CD4-positive, alpha-beta T cell (primary cell): ENCODE measurements at regions not wholly inside any gene's neighbourhood (a gene's known extent, or its start where the extent isn't known, plus 50 kb on each side); places are given as distances from the start of the nearest gene placed in this dataset.

Experiments
- ATAC-seq: fragments of 200-7000 bp; cut with Tn5 transposase; one replicate; pipeline ENCODE4 v1.10.0; 2022; ENCODE audit warnings: mild to moderate bottlenecking; ENCODE audit not compliant: poor library complexity
- CTCF ChIA-PET: fragments of 350-600 bp; sonication (Branson Sonifier 250); formaldehyde crosslinking; loops from one replicate; lab custom pipeline; 2021; ENCODE audit warnings: antibody characterized with exemption, inconsistent platforms; lab: Charles Lee
- POLR2A ChIA-PET: fragments of 350-600 bp; sonication (Branson Sonifier 250); formaldehyde crosslinking; loops from one replicate; lab custom pipeline; 2021; ENCODE audit warnings: antibody characterized with exemption, inconsistent platforms; lab: Charles Lee
- DNase-seq, 14 experiments: peaks; one replicate each; pipeline ENCODE4 v3.0.0-alpha.2; 2013 to 2020; ENCODE audit warnings: mixed read lengths in 2 of 14
- H3K27ac ChIP-seq, 2 donors: one replicate each; pipeline versions ENCODE4 v1.5.1 to v1.7.0; 2013; ENCODE audit warnings: low read length in 2 of 2, low read depth in 1 of 2, mild to moderate bottlenecking in 1 of 2
- H3K27me3 ChIP-seq, 2 experiments: 1 replicate in 1 of 2; 2 replicates in 1 of 2; pipeline versions ENCODE4 v1.6.1 to v1.7.0; 2013; ENCODE audit warnings: low read length in 2 of 2, control low read depth in 1 of 2, mild to moderate bottlenecking in 1 of 2, moderate library complexity in 1 of 2; ENCODE audit not compliant: insufficient read depth in 2 of 2, control insufficient read depth in 1 of 2
- H3K36me3 ChIP-seq: one replicate; pipeline ENCODE4 v1.6.1; 2013; ENCODE audit warnings: low read length, control low read depth; ENCODE audit not compliant: insufficient read depth
- H3K4me1 ChIP-seq: one replicate; pipeline ENCODE4 v1.6.1; 2013; ENCODE audit warnings: low read length, control low read depth; ENCODE audit not compliant: insufficient read depth
- H3K4me3 ChIP-seq: one replicate; pipeline ENCODE4 v1.5.1; 2013; ENCODE audit warnings: mild to moderate bottlenecking, low read length, moderate library complexity
- H3K9me3 ChIP-seq, 2 experiments: 1 replicate in 1 of 2; 2 replicates in 1 of 2; pipeline versions ENCODE4 v1.6.1 to v1.7.0; 2013; ENCODE audit warnings: low read length in 2 of 2, mild to moderate bottlenecking in 2 of 2, control low read depth in 1 of 2, moderate library complexity in 1 of 2; ENCODE audit not compliant: control insufficient read depth in 1 of 2, insufficient read depth in 1 of 2
- H3K27ac Mint-ChIP-seq: one replicate; pipeline ENCODE4 v1.8.0; 2020; ENCODE audit warnings: mixed read lengths
- H3K27me3 Mint-ChIP-seq: one replicate; pipeline ENCODE4 v1.8.0; 2021; ENCODE audit warnings: mixed read lengths
- H3K36me3 Mint-ChIP-seq: one replicate; pipeline ENCODE4 v1.8.0; 2021; ENCODE audit warnings: low read depth, mixed read lengths
- H3K4me1 Mint-ChIP-seq: one replicate; pipeline ENCODE4 v1.8.0; 2021; ENCODE audit warnings: low read depth, mixed read lengths
- H3K4me3 Mint-ChIP-seq: one replicate; pipeline ENCODE4 v1.8.0; 2020; ENCODE audit warnings: mild to moderate bottlenecking, mixed read lengths
- H3K9me3 Mint-ChIP-seq: one replicate; pipeline ENCODE4 v1.8.0; 2020; ENCODE audit warnings: mixed read lengths
- intact Hi-C, 2 experiments: fragments of 100-400 bp; cut with DNase I in 1 of 2; cut with micrococcal nuclease in 1 of 2; formaldehyde crosslinking; loops; one replicate each; pipeline versions ENCODE4 v1.15.1 to v1.9.0; 2023 to 2025; cut with DNase I, micrococcal nuclease
- TF ChIP-seq, protein P1 (sequence below): fragments of 200-600 bp; IDR thresholded peaks from one replicate; pipeline ENCODE4 v1.8.0; 2022; ENCODE audit warnings: antibody characterized with exemption, mild to moderate bottlenecking

DNA sequence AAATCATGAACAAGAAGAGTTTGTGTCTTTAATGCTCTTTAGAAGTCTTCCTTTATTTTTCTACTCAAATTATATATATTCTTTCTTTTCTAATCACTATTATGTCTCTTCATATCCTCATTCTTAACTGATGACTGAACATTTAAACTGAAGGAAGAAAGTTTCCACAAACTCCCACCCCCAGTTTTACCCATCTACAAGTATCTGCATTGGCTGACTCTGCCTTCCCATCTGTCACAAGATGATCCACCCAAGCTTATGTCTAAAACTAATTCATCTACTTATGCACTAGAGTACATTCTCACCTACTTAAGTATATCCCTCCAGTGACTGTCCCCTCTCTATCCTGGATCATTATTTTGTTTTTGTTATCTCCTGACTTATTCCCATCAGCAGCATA is 344.5 kb downstream of the PRR16 start:
- Histone ChIP-seq H3K9me3 (no peaks in the 10 kb centered on the region), H3K36me3 (no peaks in the 10 kb centered on the region), H3K4me1 (no peaks in the 10 kb centered on the region), H3K27me3 (no peaks in the 10 kb centered on the region), H3K27ac (no peak overlapping the region), H3K4me3 (no peak overlapping the region)
- no peak for DNase-seq
- Mint-ChIP-seq H3K4me1 (no peaks in the 10 kb centered on the region), H3K27ac (no peak overlapping the region), H3K27me3 (no peaks in the 10 kb centered on the region), H3K36me3 (no peaks in the 10 kb centered on the region), H3K9me3 (peaks cover 13% of the 10 kb centered on the region), H3K4me3 (no peak overlapping the region)
- TF ChIP-seq, protein P1, sequence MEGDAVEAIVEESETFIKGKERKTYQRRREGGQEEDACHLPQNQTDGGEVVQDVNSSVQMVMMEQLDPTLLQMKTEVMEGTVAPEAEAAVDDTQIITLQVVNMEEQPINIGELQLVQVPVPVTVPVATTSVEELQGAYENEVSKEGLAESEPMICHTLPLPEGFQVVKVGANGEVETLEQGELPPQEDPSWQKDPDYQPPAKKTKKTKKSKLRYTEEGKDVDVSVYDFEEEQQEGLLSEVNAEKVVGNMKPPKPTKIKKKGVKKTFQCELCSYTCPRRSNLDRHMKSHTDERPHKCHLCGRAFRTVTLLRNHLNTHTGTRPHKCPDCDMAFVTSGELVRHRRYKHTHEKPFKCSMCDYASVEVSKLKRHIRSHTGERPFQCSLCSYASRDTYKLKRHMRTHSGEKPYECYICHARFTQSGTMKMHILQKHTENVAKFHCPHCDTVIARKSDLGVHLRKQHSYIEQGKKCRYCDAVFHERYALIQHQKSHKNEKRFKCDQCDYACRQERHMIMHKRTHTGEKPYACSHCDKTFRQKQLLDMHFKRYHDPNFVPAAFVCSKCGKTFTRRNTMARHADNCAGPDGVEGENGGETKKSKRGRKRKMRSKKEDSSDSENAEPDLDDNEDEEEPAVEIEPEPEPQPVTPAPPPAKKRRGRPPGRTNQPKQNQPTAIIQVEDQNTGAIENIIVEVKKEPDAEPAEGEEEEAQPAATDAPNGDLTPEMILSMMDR = no peak
- POLR2A ChIA-PET = no interaction called here
- no peak for ATAC-seq
- CTCF ChIA-PET = no interaction called here
- intact Hi-C loops = no loop called here

DNA sequence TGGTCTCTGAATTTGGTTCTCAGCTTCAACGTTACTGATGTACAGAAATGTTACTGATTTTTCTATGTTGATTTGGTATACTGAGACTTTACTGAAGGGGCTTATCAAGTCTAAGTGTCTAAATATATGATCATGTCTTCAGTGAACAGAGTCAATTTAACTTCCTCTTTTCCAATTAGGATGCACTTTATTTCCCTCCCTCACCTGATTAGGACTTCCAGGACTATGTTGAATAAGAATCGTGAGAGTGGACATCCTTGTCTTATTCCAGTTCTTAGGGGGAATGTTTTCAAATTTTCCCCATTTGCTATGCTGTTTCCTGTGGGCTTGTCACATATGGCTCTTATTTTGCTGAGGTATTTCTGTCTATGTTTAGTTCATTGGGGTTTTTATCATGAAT is 349.5 kb downstream of the PRR16 start:
- POLR2A ChIA-PET = no interaction called here
- CTCF ChIA-PET = no interaction called here

DNA sequence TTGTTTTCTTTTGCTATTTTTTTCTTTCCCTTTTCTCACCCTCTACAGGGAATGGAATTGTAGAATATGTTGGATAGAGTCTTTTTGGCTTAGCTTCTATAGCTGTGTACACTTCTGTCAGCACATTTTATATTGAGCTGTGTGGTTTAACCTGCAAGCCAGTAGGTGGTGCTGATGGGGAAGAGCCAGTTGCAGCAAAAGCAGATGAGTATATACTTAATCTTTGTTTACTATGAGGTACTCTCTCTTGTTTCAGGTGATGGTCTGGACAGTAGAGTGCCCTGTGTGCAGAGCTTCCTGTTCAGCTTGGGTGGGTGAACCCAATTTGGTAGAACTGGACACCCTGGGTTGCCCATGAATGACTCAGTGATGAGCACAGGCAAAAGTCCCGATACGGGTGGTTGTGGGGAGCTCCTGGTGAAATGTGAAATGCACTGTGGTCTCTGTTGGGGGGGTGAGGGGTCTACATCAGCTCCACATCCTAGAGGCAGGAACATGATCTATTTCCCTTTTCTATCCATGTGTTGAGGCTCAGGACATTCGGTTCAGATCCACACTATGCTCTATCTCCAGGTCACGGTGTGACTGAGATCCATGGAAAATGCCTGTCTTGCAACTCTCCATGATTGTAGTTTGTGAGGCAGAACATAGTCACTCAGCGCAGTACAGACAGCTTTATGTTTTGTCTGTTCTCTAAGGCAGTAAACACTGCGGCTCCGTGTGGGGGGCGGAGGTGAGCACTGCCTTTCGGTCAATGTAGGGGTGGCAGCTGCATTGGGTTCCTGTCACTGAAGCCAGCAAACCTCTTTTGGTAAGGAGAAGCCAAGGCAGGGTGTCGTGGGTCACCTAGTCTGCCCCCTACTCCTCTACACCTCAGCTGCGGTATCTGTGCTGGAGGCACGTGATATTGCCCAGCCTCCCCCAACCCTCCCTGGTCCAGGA is 353.2 kb downstream of the PRR16 start:
- Mint-ChIP-seq H3K4me1 (no peaks in the 10 kb centered on the region), H3K36me3 (no peaks in the 10 kb centered on the region), H3K27ac (no peak overlapping the region), H3K4me3 (no peak overlapping the region), H3K9me3 (peaks cover 12% of the 10 kb centered on the region), H3K27me3 (no peaks in the 10 kb centered on the region)
- ATAC-seq (no peak), DNase-seq (no peak)
- TF ChIP-seq, protein P1 = no peak
- Histone ChIP-seq H3K4me3 (no peak overlapping the region), H3K36me3 (no peaks in the 10 kb centered on the region), H3K27me3 (no peaks in the 10 kb centered on the region), H3K4me1 (no peaks in the 10 kb centered on the region), H3K27ac (no peak overlapping the region), H3K9me3 (peaks cover 0 to 14% of the 10 kb centered on the region in 2 experiments)
- intact Hi-C loops = no loop called here
- POLR2A ChIA-PET = no interaction called here
- CTCF ChIA-PET = no interaction called here

More for the DNA sequence above, 349.5 kb downstream of the PRR16 start:
- intact Hi-C loops = no loop called here
- DNase-seq = no peak
- no peak overlapping the region for H3K27ac ChIP-seq
- no peaks in the 10 kb centered on the region for H3K36me3 Mint-ChIP-seq
- H3K9me3 Mint-ChIP-seq = peaks cover 13% of the 10 kb centered on the region
- H3K9me3 ChIP-seq = peaks cover 0 to 9% of the 10 kb centered on the region in 2 experiments
- ATAC-seq = no peak
- H3K4me1 ChIP-seq = no peaks in the 10 kb centered on the region
- TF ChIP-seq, protein P1 = no peak
- H3K4me1 Mint-ChIP-seq = no peaks in the 10 kb centered on the region
- no peak overlapping the region for H3K4me3 Mint-ChIP-seq
- H3K27me3 ChIP-seq = no peaks in the 10 kb centered on the region
- H3K27ac Mint-ChIP-seq = no peak overlapping the region
- no peaks in the 10 kb centered on the region for H3K36me3 ChIP-seq
- no peak overlapping the region for H3K4me3 ChIP-seq
- no peaks in the 10 kb centered on the region for H3K27me3 Mint-ChIP-seq
